A673 (cell line): ENCODE measurements at regions not wholly inside any gene's neighbourhood (a gene's known extent, or its start where the extent isn't known, plus 50 kb on each side); places are given as distances from the start of the nearest gene placed in this dataset.

Experiments
- BruUV-seq: library from RNA; stranded (reverse); fragments of 400-500 nt; replicated peaks from 2 replicates; lab custom pipeline; 2021; lab: Mats Ljungman, UMichigan
- CTCF ChIA-PET: fragments of 300-600 bp; sonication (Branson Sonifier 250); formaldehyde crosslinking; loops from one replicate; lab custom pipeline; 2022; ENCODE audit warnings: antibody characterized with exemption; lab: Charles Lee
- POLR2A ChIA-PET: fragments of 300-600 bp; sonication (Branson Sonifier 250); formaldehyde crosslinking; loops from one replicate; lab custom pipeline; 2022; ENCODE audit warnings: antibody characterized with exemption; ENCODE audit not compliant: low non-redundant PET; lab: Charles Lee
- DNase-seq: peaks from one replicate; pipeline ENCODE4 v3.0.0-alpha.2; 2015; ENCODE audit warnings: low spot score
- H3K27ac ChIP-seq: fragments of 200-600 bp; sonication (generic); 2 replicates; pipeline ENCODE4 v1.5.1; 2016; ENCODE audit warnings: mixed run types, low read depth, mild to moderate bottlenecking, mixed read lengths, antibody characterized with exemption, low read length; ENCODE audit not compliant: poor library complexity, severe bottlenecking
- H3K27me3 ChIP-seq: fragments of 200-600 bp; sonication (generic); replicated peaks from 2 replicates; pipeline ENCODE4 v1.6.1; 2017; ENCODE audit warnings: mixed run types, low read depth, mild to moderate bottlenecking, mixed read lengths, antibody characterized with exemption, low read length; ENCODE audit not compliant: insufficient read depth, poor library complexity
- H3K36me3 ChIP-seq: fragments of 200-600 bp; sonication (generic); 2 replicates; pipeline ENCODE4 v1.6.1; 2016; ENCODE audit warnings: mixed run types, mild to moderate bottlenecking, mixed read lengths, antibody characterized with exemption, low read length; ENCODE audit not compliant: insufficient read depth, poor library complexity, severe bottlenecking
- H3K4me1 ChIP-seq: fragments of 200-600 bp; sonication (generic); 2 replicates; pipeline ENCODE4 v1.6.1; 2017; ENCODE audit warnings: mixed run types, mild to moderate bottlenecking, mixed read lengths, antibody characterized with exemption, low read length; ENCODE audit not compliant: insufficient read depth, poor library complexity, severe bottlenecking
- H3K4me3 ChIP-seq: fragments of 200-600 bp; sonication (generic); 2 replicates; pipeline ENCODE4 v1.5.1; 2016; ENCODE audit warnings: low read depth, mixed run types, mild to moderate bottlenecking, mixed read lengths, low read length; ENCODE audit not compliant: poor library complexity, severe bottlenecking
- H3K9me3 ChIP-seq: fragments of 200-600 bp; sonication (generic); 2 replicates; pipeline ENCODE4 v1.6.1; 2016; ENCODE audit warnings: mixed run types, low read depth, mild to moderate bottlenecking, mixed read lengths, antibody characterized with exemption, low read length; ENCODE audit not compliant: poor library complexity, severe bottlenecking
- CTCF ChIP-seq: fragments of 300-800, 200-600 bp; sonication (generic); conservative IDR thresholded peaks from 2 replicates; pipeline ENCODE4 v1.5.1; 2017; ENCODE audit warnings: low read depth, mild to moderate bottlenecking, antibody characterized with exemption, low read length, moderate library complexity, mixed read lengths
- EZH2 ChIP-seq: fragments of 200-600 bp; sonication (generic); IDR thresholded peaks from 2 replicates; pipeline ENCODE4 v1.6.1; 2017; ENCODE audit warnings: borderline replicate concordance, low read depth, mild to moderate bottlenecking, mixed read lengths, antibody characterized with exemption, low read length; ENCODE audit not compliant: poor library complexity, severe bottlenecking
- intact Hi-C: fragments of 100-400 bp; cut with micrococcal nuclease; formaldehyde crosslinking; loops from one replicate; pipeline ENCODE4 v1.10.0; 2022; ENCODE audit not compliant: unreplicated experiment

GRCh38 chr4:24112466-24112865, 222.6 kb upstream of the PPARGC1A start:
- no peaks in the 10 kb centered on the region for H3K36me3 ChIP-seq
- peaks cover 7% of the 10 kb centered on the region for H3K27me3 ChIP-seq
- ChIA-PET CTCF (no interaction called here), POLR2A (no interaction called here)
- no peaks in the 10 kb centered on the region for H3K9me3 ChIP-seq
- TF ChIP-seq EZH2 (no peak), CTCF (no peak)
- H3K4me3 ChIP-seq: no peak overlapping the region
- no peaks in the 10 kb centered on the region for H3K4me1 ChIP-seq
- intact Hi-C loops: no loop called here
- DNase-seq: no peak
- no TSS peak for BruUV-seq
- no peak overlapping the region for H3K27ac ChIP-seq

- Histone ChIP-seq H3K27ac (no peak overlapping the region), H3K27me3 (no peaks in the 10 kb centered on the region), H3K4me3 (no peak overlapping the region), H3K9me3 (no peaks in the 10 kb centered on the region), H3K36me3 (no peaks in the 10 kb centered on the region), H3K4me1 (no peaks in the 10 kb centered on the region)
- CTCF ChIA-PET: no interaction called here
- TF ChIP-seq CTCF: no peak
- no peak for TF ChIP-seq EZH2
- POLR2A ChIA-PET: no interaction called here
- intact Hi-C loops: no loop called here
- BruUV-seq: no TSS peak
- no peak for DNase-seq
Observed at GRCh38 chr4:24108567-24108966, 218.7 kb upstream of the PPARGC1A start.

- POLR2A ChIA-PET: no interaction called here
- no peak overlapping the region for H3K27ac ChIP-seq
- no peaks in the 10 kb centered on the region for H3K9me3 ChIP-seq
- no peak overlapping the region for H3K4me3 ChIP-seq
- CTCF ChIA-PET: no interaction called here
- no peak for DNase-seq
- no peaks in the 10 kb centered on the region for H3K36me3 ChIP-seq
- H3K27me3 ChIP-seq: no peaks in the 10 kb centered on the region
- H3K4me1 ChIP-seq: no peaks in the 10 kb centered on the region
- intact Hi-C loops: no loop called here
- BruUV-seq: no TSS peak
- TF ChIP-seq CTCF (no peak), EZH2 (no peak)
Observed at GRCh38 chr4:24105327-24106038, 215.6 kb upstream of the PPARGC1A start.
